GM21367 (cell line): ENCODE measurements at regions not wholly inside any gene's neighbourhood (a gene's known extent, or its start where the extent isn't known, plus 50 kb on each side); places are given as distances from the start of the nearest gene placed in this dataset.
"Not testable (repeated sequence)": the region's sequence is repeated elsewhere in the genome, so short reads cannot be mapped to it uniquely, and the experiment has no call there.

Source experiments
- ATAC-seq: cut with Tn5 transposase; IDR thresholded peaks from one replicate; pipeline ENCODE4 v1.9.1; 2021; ENCODE audit not compliant: unreplicated experiment

DNA sequence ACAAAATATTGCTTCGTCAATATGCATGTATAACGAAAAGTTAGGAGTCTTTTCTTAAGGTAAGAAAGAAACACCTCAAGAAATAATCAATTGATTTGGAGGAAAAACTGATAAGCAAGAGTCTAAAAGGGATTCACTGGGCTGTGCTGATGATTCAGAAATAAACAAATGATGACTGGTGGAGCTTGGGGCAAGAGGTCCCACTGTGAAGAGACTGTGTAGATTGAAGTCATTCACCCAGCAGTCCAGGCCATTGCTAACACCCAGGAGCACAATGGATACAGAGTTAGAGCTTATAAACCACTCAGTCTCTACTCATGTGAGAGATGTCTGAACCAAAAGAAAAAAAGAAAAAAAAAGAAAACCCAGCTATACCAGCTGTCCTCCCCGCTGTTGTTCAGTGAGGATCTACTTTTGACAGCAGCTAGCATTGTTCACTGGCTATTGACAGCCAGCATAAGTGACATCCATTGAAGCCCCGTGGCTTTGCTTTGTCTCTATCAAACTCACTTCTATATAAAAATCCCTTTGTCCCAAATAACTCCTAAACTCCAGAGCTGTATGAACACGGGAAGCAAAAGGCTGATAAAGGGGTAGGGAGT is 255.5 kb downstream of the KCTD12 start:
- no peak for ATAC-seq

DNA sequence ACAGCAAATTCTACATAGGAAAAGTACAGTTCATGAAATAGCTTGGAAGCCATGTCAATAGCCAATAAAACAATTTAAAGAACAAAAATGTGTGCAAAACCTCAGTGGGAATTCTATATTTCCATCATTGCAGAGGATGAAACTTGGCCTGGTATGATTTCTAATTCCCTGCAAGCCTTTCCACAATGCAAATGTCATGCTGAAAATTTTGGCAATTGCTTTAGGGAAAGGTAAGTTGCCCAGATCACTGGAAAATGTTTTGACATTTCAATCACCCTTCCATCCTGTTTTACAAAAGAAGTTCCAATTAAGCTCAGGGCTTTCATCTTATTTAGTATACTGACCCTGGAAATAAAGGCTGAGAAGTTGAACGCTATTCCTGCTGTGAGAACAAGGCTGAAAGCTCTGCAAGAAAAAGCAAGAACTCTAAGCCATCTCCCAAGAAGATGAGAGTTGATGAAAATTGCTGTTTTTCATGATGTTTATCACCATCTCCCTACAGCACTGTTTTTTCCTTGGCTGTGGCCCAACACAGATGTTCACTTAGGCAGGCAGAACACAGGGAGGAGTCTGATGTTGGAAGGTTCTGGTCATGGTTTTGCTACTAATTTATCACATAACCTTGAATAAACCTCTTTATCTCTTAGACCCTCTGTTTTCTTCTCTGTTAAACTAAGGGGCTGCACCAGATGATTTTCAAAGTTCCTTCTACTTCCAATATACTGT is 263.7 kb downstream of the KCTD12 start:
- no peak for ATAC-seq

DNA sequence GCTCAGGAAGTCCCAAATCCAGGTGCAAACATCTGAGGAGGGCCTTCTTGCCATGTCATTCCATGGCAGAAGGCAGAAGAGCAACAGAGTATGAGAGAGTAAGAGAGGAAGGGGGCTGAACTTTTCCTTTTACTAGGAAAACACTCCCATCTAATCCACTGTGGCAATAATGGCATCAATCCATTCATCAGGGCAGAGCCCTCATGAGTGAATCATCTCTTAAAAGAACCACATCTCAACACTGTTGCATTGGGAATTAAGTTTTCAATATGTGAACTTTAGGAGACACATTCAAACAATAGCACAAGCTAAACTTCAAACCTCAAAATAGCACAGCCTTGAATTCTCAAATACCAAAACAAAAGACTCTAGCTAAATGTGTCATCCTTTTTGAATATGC is 264.5 kb downstream of the KCTD12 start:
- ATAC-seq, result no peak

DNA sequence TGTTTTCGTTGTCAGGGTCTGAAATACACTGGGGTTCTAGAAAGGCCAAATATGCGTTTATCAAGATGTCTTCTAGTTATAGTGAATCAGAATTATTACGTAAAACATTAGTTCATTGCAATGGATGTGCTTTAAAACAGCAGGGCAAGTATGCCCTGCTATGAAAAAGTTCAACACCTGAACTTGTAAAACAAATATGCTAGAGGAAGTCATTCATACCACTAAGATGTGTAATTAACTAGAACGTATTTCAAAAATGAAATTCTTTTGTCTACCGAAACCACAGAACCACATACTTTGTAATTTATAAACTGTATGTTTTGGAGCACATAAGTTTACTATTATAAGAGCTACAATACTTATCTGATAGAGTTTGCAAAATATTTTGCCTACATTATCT is 266.2 kb downstream of the KCTD12 start:
- no peak for ATAC-seq

DNA sequence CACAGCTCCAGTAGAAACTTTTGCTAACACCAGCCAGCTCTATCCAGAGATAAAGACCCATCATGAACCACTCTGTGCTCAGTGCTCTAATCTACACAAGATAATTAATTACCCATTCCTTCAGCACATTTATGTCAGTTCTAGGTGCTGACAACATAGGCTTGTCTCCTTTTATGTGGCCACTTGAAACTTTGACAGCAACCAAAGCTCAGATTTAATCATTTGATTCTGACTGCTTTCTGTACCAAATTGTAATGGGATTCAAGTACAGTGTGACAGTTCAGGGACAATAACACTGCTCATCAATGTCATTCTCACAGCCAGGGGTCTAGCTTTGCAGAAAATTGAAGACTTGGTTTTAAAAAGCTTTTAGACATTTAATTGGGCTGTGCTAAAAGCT is 266.6 kb downstream of the KCTD12 start:
- ATAC-seq, result no peak

DNA sequence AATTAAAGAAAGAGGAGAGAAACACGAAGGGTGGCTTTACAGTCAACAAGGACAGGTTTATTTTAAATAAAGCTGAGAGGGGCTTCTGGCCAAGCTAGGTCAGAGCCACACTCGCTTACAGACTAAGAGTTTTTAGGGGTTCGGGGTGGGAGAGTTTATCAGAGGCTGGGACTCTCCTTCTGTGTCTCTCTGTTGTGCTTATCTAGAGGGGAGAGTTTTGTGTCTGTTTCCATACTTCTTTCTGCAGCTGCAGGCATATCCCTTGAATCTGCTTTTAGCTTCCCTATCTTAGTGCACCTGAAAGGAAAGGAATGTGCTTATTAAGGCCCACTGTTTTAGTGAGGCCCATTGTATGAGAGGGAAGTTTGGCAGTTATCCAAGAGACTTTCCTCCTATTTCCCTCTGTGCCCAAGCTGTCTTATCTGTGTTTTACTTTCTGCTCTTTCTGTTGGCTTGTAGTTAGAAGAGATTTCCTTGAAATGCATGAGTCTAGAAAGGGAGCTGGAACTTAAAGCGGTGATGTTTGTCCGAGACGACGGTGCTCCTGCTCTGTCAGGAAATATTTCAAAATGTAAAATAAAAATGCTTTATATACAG is 275.3 kb downstream of the KCTD12 start:
- ATAC-seq, result no peak

DNA sequence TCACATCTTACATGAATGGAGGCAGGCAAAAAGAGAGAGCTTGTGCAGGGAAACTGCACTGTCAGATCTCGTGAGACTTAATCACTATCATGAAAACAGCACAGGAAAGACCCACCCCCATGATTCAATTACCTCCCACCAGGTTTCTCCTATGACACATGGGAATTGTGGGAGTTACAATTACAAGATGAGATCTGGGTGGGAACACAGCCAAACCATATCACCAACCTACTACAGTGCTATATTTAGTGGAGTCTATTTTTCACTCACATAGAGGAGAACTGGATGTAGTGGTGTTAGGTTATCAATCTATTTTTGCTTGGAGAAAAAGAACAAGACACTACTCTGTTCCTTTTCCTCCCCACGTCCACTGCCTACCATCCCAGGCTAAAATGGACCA is 276.6 kb downstream of the KCTD12 start:
- ATAC-seq, result no peak

DNA sequence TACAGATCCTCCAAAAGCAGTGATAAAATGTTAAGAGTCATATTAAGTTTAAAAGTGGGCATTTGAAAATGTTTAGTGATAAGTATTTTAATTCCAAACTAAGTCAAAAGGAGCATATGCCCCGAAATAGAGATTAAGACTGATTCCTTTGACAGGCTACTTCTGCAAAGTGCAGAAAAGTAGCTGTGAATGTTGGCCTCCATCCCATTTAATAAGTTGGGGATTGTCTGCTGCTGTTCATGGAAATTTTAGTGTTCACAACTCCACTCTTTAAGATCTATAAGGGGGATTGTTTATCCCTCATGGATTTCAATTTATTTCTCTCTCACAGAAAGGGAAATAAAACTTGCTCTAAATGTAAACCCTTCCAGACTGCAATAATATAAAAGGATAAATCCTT is 278.3 kb downstream of the KCTD12 start:
- no peak for ATAC-seq

DNA sequence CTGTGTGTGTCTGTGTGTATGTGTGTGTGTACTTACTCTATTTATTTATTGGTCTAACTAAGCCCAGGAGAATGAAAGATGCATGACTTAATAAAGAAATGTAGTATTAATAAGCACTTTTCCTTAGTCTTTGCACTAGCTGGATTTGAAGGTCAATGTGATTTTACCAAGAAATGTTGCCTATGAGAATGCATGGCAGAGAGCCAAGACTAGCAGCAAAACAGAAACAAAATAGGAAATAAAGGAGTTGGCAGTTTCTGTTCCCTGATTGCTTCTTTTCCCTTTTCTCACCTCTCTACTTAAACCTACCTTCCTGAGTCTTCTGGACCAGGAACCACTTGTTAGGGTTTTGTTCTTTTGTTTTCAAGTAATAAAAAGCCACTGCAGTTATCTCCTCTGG is 286.1 kb downstream of the KCTD12 start:
- no peak for ATAC-seq

DNA sequence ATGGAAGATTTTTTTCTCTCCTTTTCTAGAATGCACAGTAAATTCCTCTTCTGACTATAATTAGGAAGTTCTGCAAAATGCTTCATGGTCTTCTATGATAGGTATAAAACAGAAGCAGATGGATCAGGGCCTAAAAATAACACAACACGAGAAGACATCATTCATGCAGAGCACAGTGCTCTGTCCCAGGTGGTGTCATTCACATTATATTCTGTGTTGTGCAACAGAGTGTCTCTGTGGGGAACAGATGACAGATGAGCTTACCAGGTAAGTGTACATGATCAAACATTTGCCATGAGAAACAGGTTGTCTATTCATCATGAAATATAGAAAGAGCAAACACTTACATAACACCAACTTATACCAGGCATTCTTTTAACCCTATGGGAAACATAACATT is 288.3 kb downstream of the KCTD12 start:
- no peak for ATAC-seq

DNA sequence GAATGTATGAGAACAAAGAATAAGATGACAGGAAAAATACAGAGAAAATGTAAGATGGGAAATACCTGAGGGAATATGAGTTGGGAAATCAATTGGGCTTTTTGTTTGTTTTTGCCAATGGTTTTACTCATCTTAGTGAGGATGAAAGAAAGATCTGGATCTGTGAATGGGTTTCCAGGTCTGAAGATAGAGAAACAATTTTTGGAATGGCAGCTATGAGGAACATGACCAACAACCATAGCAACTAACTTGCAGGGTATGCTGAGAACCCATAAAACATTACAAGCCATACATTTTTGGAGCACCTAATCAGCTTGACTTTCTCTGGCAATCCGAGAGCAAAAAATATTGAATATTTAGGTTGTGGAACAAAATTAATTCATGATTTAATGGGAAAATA is 290.0 kb downstream of the KCTD12 start:
- no peak for ATAC-seq

DNA sequence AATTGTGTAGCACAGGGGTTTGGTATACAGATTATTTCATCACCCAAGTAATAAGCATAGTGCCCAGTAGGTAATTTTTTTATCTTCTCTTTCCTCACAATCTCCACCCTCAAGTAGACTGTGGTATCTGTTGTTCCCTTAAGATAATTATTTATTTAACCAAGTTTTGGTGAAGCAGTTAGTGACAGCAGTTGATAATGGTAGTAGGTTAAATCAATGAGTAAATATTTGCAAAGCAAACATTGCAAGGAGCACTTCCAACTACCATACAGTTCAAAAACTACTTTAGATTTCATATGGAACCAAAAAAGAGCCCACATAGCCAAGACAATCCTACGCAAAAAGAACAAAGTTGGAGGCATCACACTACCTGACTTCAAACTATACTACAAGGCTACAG is 291.8 kb downstream of the KCTD12 start:
- no peak for ATAC-seq

DNA sequence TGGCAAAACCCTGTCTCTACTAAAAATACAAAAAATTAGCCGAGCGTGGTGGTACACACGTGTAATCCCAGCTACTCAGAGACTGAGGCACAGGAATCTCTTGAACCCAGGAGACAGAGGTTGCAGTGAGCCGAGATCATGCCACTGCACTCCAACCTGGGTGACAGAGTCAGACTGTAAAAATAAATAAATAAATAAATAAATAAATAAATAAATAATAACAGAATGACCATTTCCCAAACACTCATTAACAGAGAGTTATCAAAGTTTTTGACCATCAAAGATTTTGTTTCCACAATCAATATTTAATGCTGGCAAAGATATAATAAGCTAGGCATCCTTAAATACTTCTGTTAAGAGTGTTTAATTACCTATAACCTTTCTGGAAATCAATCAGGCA is 299.4 kb downstream of the KCTD12 start:
- no peak for ATAC-seq

DNA sequence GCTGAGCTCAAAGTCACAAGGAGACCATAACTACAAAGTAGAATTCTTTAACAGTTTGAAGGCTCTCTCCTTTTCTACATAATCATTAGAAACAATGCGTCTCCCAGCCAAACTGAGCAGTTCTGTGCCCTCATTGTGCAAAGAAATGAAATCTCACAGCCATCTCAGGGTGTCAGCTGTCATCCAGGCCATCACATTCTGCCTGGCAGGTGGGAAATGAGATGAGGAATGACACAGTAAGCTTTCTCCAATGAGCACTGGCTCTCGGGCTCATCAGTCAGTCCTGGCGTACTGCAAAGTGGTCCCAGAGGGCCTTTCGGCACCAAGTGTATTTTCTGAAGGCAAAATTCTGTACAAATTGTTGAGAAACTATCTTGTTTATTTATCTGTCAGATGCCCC is 306.5 kb downstream of the KCTD12 start:
- no peak for ATAC-seq

DNA sequence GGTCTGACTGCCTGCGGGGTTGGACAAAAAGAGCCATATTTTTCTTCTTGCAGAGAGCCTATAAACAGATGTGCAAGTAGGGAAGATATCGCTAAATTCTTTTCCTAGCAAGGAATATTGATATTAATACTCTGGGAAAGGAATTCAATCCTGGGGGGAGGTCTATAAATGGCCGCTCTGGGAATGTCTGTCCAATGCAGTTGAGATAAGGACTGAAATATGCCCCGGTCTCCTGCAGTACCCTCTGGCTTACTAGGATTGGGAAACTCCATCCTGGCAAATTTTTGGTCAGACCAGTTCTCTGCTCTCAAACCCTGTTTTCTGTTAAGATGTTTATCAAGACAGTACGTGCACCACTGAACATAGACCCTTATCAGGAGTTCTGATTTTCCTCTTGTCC is 310.6 kb downstream of the KCTD12 start:
- ATAC-seq, result not testable (repeated sequence)

DNA sequence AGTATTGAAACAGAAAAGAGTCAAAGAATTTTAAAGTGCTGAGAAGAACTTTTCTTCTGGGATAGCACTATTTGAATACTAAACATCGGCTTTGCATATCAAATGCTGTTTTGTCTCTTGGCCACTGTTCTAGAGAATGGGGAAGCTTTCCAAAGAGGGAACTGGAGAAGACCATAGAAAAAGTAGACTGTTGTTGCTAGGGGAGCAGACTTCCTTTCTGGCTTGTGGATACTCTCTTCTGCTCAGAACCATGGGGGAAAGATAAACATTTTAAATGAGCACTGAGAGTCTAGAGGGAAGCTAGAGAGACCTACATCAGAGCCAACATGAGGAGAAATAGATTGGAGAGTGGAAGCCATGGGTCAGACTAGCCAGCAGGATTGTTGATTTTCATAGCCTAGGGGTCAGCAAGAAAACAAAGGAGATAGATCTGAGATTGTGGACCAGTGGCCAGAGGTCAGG is 315.7 kb downstream of the KCTD12 start:
- ATAC-seq, result no peak

DNA sequence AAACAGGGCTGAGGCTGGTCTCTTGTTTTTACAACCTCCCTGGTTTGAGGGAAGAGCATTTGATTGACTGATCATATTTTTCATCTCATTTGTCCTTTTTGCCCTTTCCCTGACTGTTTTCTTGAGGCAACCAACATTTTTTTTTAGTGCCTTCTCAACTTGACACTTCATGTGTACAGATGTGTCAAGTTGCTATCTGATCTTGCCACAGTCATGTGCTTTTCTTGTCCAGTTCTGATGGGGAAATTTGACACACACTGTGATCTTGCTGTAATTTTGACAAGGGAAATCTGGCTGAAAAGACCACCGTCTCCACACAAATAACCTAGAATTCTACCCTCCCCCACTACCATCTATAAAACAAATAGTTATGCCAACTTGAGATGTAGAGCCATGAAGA is 329.6 kb downstream of the KCTD12 start:
- ATAC-seq, result no peak

DNA sequence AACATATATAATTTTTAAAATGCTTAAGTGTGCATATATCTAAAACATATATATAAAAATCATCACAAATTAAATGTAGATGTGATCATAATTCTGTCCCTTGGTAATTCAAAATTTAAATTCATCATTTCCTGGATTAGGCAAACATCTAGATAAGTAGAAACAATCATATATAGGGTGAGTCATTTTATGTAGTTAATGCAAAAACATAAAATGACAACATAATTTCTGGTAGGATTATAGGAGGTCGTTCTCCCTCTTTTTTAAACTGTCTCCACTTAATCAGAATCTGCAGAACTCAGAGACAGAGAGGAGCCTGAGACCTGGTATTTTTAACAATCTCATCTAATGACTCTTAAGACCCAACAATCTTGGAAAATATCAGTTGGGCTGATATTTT is 333.4 kb downstream of the KCTD12 start:
- no peak for ATAC-seq

DNA sequence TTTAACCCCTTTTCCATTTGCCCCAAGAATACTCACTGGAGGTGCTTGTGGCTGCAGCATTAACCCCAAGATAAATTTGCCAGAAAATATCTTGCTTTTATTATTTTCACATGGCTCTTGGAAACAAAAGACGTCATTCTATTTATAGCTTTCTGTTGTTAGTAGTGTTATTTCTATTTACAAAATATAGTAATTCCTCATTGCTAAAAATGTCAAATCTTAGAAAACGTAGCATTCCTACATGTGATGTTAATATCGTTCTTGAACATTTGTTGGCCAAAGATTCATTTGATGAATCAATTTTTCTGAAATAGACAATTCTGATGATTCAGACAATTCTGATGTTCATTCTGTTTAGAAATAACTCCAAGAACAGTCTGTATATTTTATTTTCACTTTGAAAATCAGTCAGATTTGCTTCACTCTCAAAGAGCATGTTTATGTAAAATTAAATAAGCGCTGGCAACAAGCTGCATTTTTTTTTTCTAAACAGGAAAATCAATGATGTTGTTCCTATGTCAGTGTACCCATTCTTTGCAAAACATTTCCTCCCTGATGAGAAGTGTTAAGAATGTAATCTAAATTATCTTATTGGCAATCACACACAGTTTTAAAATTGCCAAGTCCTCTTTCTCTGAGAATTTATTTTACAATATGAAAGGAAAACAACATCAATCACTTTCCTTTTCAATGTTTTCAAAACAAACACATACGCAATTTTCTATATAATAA is 334.0 kb downstream of the KCTD12 start:
- ATAC-seq, result no peak

DNA sequence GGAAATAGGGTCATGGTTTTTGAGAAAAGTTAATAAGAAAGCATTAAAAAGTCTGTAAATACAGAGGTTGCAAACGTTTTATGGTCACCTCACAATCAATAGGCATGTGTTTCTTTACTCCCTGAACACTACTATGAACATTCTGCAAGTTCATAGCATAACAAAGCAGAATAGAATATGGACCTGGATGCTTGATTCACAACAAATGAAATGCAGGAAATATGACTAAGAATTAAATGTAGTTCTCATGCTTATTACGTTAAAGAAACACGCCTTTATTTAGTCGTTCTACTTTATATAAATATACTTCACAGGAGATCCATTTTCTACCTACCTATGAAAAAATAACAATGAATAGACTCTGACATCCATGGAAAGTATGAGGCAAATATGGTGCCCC is 344.0 kb downstream of the KCTD12 start:
- ATAC-seq, result no peak

DNA sequence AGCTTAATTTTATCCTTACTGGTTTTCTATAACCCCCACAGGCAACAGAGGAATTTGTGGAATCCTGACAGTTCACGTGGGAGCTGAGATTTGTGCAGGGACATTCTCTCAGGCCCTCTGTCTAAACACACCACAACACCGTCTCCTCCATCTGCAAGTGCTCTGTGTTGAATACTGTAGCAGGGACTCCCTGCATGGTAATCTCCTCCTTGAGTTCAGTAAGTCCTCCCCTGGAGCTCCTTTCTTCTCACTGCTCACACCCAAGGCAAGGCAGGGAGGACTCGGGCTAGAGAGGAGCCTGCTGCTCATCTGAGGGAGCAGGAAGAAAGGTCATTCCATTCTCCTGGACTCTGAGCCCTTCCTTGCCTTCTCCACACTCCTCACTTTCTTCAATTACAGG is 348.2 kb downstream of the KCTD12 start:
- ATAC-seq, result no peak

DNA sequence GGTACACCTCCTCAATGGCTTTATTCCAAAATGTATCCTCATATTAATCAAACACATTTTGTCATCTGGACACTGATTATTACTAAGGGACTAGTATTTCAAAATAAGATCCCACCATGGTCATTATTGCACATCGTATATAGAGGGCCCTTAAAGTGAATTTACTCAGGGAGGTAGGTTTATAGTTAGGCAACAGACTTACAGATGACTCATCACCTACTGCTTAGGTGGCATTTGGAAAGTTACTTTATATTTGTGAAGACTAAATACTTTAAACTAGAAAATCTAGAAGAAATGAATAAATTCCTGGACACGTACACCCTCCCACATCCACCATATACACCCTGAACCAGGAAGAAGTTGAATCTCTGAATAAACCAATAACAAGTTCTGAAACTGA is 353.0 kb downstream of the KCTD12 start:
- ATAC-seq, result no peak
